Keratinocyte (primary cell): ENCODE measurements at regions not wholly inside any gene's neighbourhood (a gene's known extent, or its start where the extent isn't known, plus 50 kb on each side); places are given as distances from the start of the nearest gene placed in this dataset.
A peak's percentile ranks its signal among the peaks of the same experiment; 100 is the strongest.

ENCODE experiments used
- DNase-seq: peaks from one replicate; pipeline ENCODE4 v3.0.0-alpha.2; 2011; ENCODE audit warnings: low read depth, missing footprints, low spot score
- FAIRE-seq: peaks from 2 replicates; lab custom pipeline; 2011; peaks lifted over from hg19 to GRCh38; lab: Jason Lieb, UNC
- H2AFZ ChIP-seq: 2 replicates; pipeline ENCODE4 v1.6.0; 2012; ENCODE audit warnings: low read length, control low read depth, inconsistent platforms; ENCODE audit not compliant: control insufficient read depth
- H3K27ac ChIP-seq: 2 replicates; pipeline ENCODE4 v1.5.1; 2011; ENCODE audit warnings: low read length; ENCODE audit not compliant: control insufficient read depth, insufficient read depth
- H3K27me3 ChIP-seq: 3 replicates; pipeline ENCODE4 v1.6.0; 2011; ENCODE audit warnings: low read length; ENCODE audit not compliant: control insufficient read depth, insufficient read depth; ENCODE audit errors: extremely low read depth
- H3K36me3 ChIP-seq, 2 experiments: 2 replicates in 1 of 2; 3 replicates in 1 of 2; pipeline ENCODE4 v1.5.1; 2011; ENCODE audit warnings: low read length in 2 of 2, mild to moderate bottlenecking in 1 of 2; ENCODE audit not compliant: control insufficient read depth in 2 of 2, insufficient read depth in 2 of 2; ENCODE audit errors: extremely low read depth in 1 of 2
- H3K4me1 ChIP-seq: 3 replicates; pipeline ENCODE4 v1.5.1; 2011; ENCODE audit warnings: low read length; ENCODE audit not compliant: control insufficient read depth, insufficient read depth; ENCODE audit errors: extremely low read depth
- H3K4me2 ChIP-seq: 3 replicates; pipeline ENCODE4 v1.6.0; 2011; ENCODE audit warnings: low read depth, low read length; ENCODE audit not compliant: control insufficient read depth, insufficient read depth; ENCODE audit errors: extremely low read depth
- H3K4me3 ChIP-seq, 3 experiments: fragments of 200-600 bp in 1 of 3; sonication (generic) in 1 of 3; 2 replicates in 2 of 3; 3 replicates in 1 of 3; pipeline ENCODE4 v1.5.1; 2011 to 2016; ENCODE audit warnings: low read length in 3 of 3, mild to moderate bottlenecking in 3 of 3, control low read depth in 2 of 3, inconsistent platforms in 1 of 3, low read depth in 1 of 3, mixed read lengths in 1 of 3, mixed run types in 1 of 3, moderate library complexity in 1 of 3; ENCODE audit not compliant: control insufficient read depth in 2 of 3, insufficient read depth in 2 of 3; ENCODE audit errors: extremely low read depth in 1 of 3
- H3K79me2 ChIP-seq: 2 replicates; pipeline ENCODE4 v1.6.0; 2012; ENCODE audit warnings: low read length; ENCODE audit not compliant: control insufficient read depth, insufficient read depth
- H3K9ac ChIP-seq: 3 replicates; pipeline ENCODE4 v1.6.0; 2011; ENCODE audit warnings: low read length; ENCODE audit not compliant: control insufficient read depth, insufficient read depth; ENCODE audit errors: extremely low read depth
- H3K9me1 ChIP-seq: 3 replicates; pipeline ENCODE4 v1.6.0; 2011; ENCODE audit warnings: low read length; ENCODE audit not compliant: control insufficient read depth, insufficient read depth; ENCODE audit errors: extremely low read depth
- H3K9me3 ChIP-seq: 2 replicates; pipeline ENCODE4 v1.5.1; 2012; ENCODE audit warnings: low read depth, low read length; ENCODE audit not compliant: control insufficient read depth
- H4K20me1 ChIP-seq: 3 replicates; pipeline ENCODE4 v1.6.0; 2011; ENCODE audit warnings: low read length; ENCODE audit not compliant: control insufficient read depth, insufficient read depth; ENCODE audit errors: extremely low read depth
- CTCF ChIP-seq, 3 experiments: IDR thresholded peaks in 1 of 3; conservative IDR thresholded peaks in 1 of 3; optimal IDR thresholded peaks in 1 of 3; 2 replicates in 2 of 3; 3 replicates in 1 of 3; pipeline versions ENCODE3 to v1.5.1; 2011; ENCODE audit warnings: low read length in 3 of 3, mild to moderate bottlenecking in 3 of 3, moderate library complexity in 2 of 3, control low read depth in 1 of 3, inconsistent platforms in 1 of 3; ENCODE audit not compliant: insufficient read depth in 2 of 3; ENCODE audit errors: extremely low read depth in 1 of 3
- EZH2 ChIP-seq: IDR thresholded peaks from one replicate; pipeline ENCODE4 v1.6.1; 2012; ENCODE audit warnings: inconsistent platforms, mild to moderate bottlenecking, low read length, moderate library complexity
- dilution Hi-C: fragments of 300-500 bp; cut with MboI; formaldehyde crosslinking; loops from one replicate; pipeline ENCODE4 v1.7.0; 2020; ENCODE audit warnings: low sequenced_read_pairs; ENCODE audit not compliant: extremely low pct_ligation_motif_present

DNA sequence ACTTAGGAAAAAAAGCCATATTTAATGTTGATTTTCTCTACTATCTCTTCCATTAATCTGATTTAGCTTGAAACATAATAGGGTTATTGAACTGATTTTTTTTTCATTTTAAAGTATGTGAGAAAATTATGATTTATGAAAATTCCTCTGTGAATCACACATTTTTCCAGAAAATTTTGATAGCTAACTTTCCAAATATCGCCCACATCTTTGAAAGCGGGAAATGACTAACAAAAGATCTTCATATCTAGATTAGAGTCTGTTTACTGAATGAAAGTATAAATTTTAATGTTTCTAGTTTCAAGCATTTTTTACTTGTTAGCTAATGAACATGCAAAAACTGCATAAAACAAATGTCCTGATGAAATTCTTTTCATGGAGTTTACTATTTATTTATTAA lies 97.4 kb downstream of the POSTN start:
- no peak overlapping the region for H3K4me3 ChIP-seq
- no peaks in the 10 kb centered on the region for H3K36me3 ChIP-seq
- no peaks in the 10 kb centered on the region for H3K9me1 ChIP-seq
- H3K79me2 ChIP-seq, result no peaks in the 10 kb centered on the region
- no peak overlapping the region for H3K4me2 ChIP-seq
- no peaks in the 10 kb centered on the region for H3K4me1 ChIP-seq
- no peak for TF ChIP-seq CTCF (optimal IDR thresholded peaks at IDR 0.05 in 1 of 3, IDR thresholded peaks at IDR 0.05 in 1 of 3, conservative IDR thresholded peaks at IDR 0.05 in 1 of 3; ENCODE audit: extremely low read depth in 1 of 3, insufficient read depth in 2 of 3, low read length in 3 of 3)
- no peak for TF ChIP-seq EZH2
- FAIRE-seq (no peak), DNase-seq (no peak)
- no peak overlapping the region for H2AFZ ChIP-seq
- H3K27me3 ChIP-seq, result no peaks in the 10 kb centered on the region
- H3K9me3 ChIP-seq, result no peaks in the 10 kb centered on the region
- H4K20me1 ChIP-seq, result no peaks in the 10 kb centered on the region
- dilution Hi-C loops, result no loop called here
- no peak overlapping the region for H3K9ac ChIP-seq
- no peak overlapping the region for H3K27ac ChIP-seq

DNA sequence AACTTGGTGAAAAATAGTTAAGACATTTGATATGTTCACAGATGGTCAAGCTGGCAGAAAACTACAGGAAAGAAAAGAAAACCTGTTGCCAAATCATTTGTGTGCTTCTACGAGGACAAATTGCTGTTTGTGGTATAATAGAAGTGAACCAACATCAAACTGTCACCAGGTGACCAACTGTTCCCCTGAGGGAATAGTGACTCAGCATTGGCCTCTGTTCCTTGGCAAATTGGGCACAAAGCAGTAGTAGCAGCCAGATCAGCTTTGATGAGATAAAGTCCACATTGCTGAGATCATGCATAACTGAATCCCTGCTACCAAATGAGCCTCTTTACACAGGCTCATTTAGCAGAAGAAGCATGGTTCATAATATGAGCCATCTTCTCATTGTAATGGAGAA lies 103.5 kb downstream of the POSTN start:
- dilution Hi-C loops, result no loop called here
- H3K9ac ChIP-seq, result no peak overlapping the region

More for the DNA sequence above, 103.5 kb downstream of the POSTN start:
- TF ChIP-seq EZH2 (no peak), CTCF (optimal IDR thresholded peaks at IDR 0.05 in 1 of 3, IDR thresholded peaks at IDR 0.05 in 1 of 3, conservative IDR thresholded peaks at IDR 0.05 in 1 of 3; ENCODE audit: extremely low read depth in 1 of 3, insufficient read depth in 2 of 3, low read length in 3 of 3) (no peak)
- Histone ChIP-seq H3K27me3 (no peaks in the 10 kb centered on the region), H3K4me2 (no peak overlapping the region), H3K27ac (no peak overlapping the region), H3K9me1 (no peaks in the 10 kb centered on the region), H2AFZ (no peak overlapping the region), H4K20me1 (no peaks in the 10 kb centered on the region), H3K36me3 (no peaks in the 10 kb centered on the region), H3K4me3 (no peak overlapping the region), H3K79me2 (no peaks in the 10 kb centered on the region), H3K4me1 (peaks cover 8% of the 10 kb centered on the region), H3K9me3 (no peaks in the 10 kb centered on the region)
- DNase-seq, result no peak
- peak; percentile 29 for FAIRE-seq
